MM.1S (cell line): ENCODE measurements at regions not wholly inside any gene's neighbourhood (a gene's known extent, or its start where the extent isn't known, plus 50 kb on each side); places are given as distances from the start of the nearest gene placed in this dataset.

Experiments
- EZH2phosphoT487 ChIP-seq: fragments of 300-600 bp; sonication (generic); IDR thresholded peaks from 2 replicates; pipeline ENCODE4 v1.6.1; 2018; ENCODE audit warnings: antibody characterized with exemption, low read length
- TF ChIP-seq, protein P1 (sequence below): fragments of 300-600 bp; sonication (generic); IDR thresholded peaks from 2 replicates; pipeline ENCODE4 v1.5.1; 2016; ENCODE audit warnings: antibody characterized with exemption, low read length, mixed read lengths

DNA sequence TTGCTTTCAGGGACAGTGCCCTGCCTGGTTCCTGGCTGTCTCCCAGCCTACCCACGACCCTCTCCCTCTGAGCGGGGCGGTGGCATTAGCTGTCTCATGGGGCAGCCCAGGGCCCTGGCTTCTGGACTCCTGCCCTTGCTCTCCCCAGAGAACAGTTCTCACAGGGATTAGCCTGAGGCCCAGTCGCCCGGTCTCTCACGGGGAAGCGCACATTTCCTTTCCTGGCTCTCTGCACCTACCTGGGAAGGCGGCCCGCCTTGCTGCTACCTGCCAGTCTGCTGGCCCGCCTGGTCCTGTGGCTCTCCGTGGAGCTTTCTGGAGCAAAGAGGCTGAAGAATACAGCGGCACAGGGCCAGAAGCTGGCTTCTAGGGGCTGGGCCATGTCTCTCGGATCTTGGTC is 128.4 kb downstream of the FHDC1 start:
- TF ChIP-seq, protein P1, sequence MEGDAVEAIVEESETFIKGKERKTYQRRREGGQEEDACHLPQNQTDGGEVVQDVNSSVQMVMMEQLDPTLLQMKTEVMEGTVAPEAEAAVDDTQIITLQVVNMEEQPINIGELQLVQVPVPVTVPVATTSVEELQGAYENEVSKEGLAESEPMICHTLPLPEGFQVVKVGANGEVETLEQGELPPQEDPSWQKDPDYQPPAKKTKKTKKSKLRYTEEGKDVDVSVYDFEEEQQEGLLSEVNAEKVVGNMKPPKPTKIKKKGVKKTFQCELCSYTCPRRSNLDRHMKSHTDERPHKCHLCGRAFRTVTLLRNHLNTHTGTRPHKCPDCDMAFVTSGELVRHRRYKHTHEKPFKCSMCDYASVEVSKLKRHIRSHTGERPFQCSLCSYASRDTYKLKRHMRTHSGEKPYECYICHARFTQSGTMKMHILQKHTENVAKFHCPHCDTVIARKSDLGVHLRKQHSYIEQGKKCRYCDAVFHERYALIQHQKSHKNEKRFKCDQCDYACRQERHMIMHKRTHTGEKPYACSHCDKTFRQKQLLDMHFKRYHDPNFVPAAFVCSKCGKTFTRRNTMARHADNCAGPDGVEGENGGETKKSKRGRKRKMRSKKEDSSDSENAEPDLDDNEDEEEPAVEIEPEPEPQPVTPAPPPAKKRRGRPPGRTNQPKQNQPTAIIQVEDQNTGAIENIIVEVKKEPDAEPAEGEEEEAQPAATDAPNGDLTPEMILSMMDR = no peak
- TF ChIP-seq EZH2phosphoT487 = no peak
